Right atrium auricular region (tissue), 2 donors: ENCODE measurements at regions not wholly inside any gene's neighbourhood (a gene's known extent, or its start where the extent isn't known, plus 50 kb on each side); places are given as distances from the start of the nearest gene placed in this dataset.

Experiments
- DNase-seq: peaks from one replicate; pipeline ENCODE4 v3.0.0-alpha.2; 2019; ENCODE audit warnings: low spot score
- H3K27ac ChIP-seq, 2 donors: fragments of 200-600 bp; sonication (generic); 1 replicate in 1 of 2; 2 replicates in 1 of 2; pipeline ENCODE4 v1.5.1; 2016 to 2019
- H3K27me3 ChIP-seq, 2 donors: fragments of 200-600 bp; sonication (generic); one replicate each; pipeline versions ENCODE4 v1.5.1 to v1.6.0; 2017 to 2019
- H3K36me3 ChIP-seq: fragments of 200-600 bp; sonication (generic); one replicate; pipeline ENCODE4 v1.5.1; 2016
- H3K4me1 ChIP-seq, 2 donors: fragments of 200-600 bp; sonication (generic); one replicate each; pipeline versions ENCODE4 v1.5.1 to v1.6.0; 2017 to 2019
- H3K4me3 ChIP-seq, 2 donors: fragments of 200-600 bp; sonication (generic); 1 replicate in 1 of 2; 2 replicates in 1 of 2; pipeline ENCODE4 v1.5.1; 2017 to 2019; ENCODE audit warnings: mild to moderate bottlenecking in 1 of 2, moderate library complexity in 1 of 2
- H3K9me3 ChIP-seq, 2 donors: fragments of 200-600 bp; sonication (generic); one replicate each; pipeline ENCODE4 v1.5.1; 2019
- CTCF ChIP-seq, 2 donors: fragments of 200-600 bp; sonication (generic); IDR thresholded peaks; one replicate each; pipeline ENCODE4 v1.5.1; 2019; ENCODE audit warnings: antibody characterized with exemption in 2 of 2

GRCh38 chr20:9920866-9921265 lies 82.0 kb upstream of the PAK5 start:
- Histone ChIP-seq H3K36me3 (no peaks in the 10 kb centered on the region), H3K9me3 (no peaks in the 10 kb centered on the region), H3K27ac (no peak overlapping the region), H3K4me1 (no peaks in the 10 kb centered on the region), H3K4me3 (no peak overlapping the region), H3K27me3 (no peaks in the 10 kb centered on the region)
- DNase-seq, result no peak
- TF ChIP-seq CTCF (IDR thresholded peaks at IDR 0.05), result no peak

- Histone ChIP-seq H3K4me1 (no peaks in the 10 kb centered on the region), H3K27ac (no peak overlapping the region), H3K36me3 (no peaks in the 10 kb centered on the region), H3K27me3 (no peaks in the 10 kb centered on the region), H3K4me3 (no peak overlapping the region), H3K9me3 (no peaks in the 10 kb centered on the region)
- no peak for TF ChIP-seq CTCF (IDR thresholded peaks at IDR 0.05)
- DNase-seq, result no peak
Measured at GRCh38 chr20:9919271-9920014, 80.6 kb upstream of the PAK5 start.

GRCh38 chr20:9918348-9918747 lies 79.5 kb upstream of the PAK5 start:
- Histone ChIP-seq H3K27ac (no peak overlapping the region), H3K36me3 (no peaks in the 10 kb centered on the region), H3K9me3 (no peaks in the 10 kb centered on the region), H3K27me3 (no peaks in the 10 kb centered on the region), H3K4me1 (no peaks in the 10 kb centered on the region), H3K4me3 (no peak overlapping the region)
- TF ChIP-seq CTCF (IDR thresholded peaks at IDR 0.05), result no peak
- no peak for DNase-seq

GRCh38 chr20:9916761-9917160 lies 77.9 kb upstream of the PAK5 start:
- H3K4me3 ChIP-seq, result no peak overlapping the region
- H3K4me1 ChIP-seq, result no peaks in the 10 kb centered on the region
- H3K9me3 ChIP-seq, result no peaks in the 10 kb centered on the region
- no peaks in the 10 kb centered on the region for H3K27me3 ChIP-seq
- DNase-seq, result no peak
- H3K27ac ChIP-seq, result no peak overlapping the region
- no peak for TF ChIP-seq CTCF (IDR thresholded peaks at IDR 0.05)
- no peaks in the 10 kb centered on the region for H3K36me3 ChIP-seq

- Histone ChIP-seq H3K4me1 (no peaks in the 10 kb centered on the region), H3K9me3 (no peaks in the 10 kb centered on the region), H3K27me3 (no peaks in the 10 kb centered on the region), H3K4me3 (no peak overlapping the region), H3K27ac (no peak overlapping the region), H3K36me3 (no peaks in the 10 kb centered on the region)
- peak; percentile 50 to 90 for TF ChIP-seq CTCF (IDR thresholded peaks at IDR 0.05)
- DNase-seq, result peak; percentile 66
Measured at GRCh38 chr20:9912858-9913434, 74.1 kb upstream of the PAK5 start.

GRCh38 chr20:9912290-9912689 lies 73.4 kb upstream of the PAK5 start:
- Histone ChIP-seq H3K27ac (no peak overlapping the region), H3K4me3 (no peak overlapping the region), H3K9me3 (no peaks in the 10 kb centered on the region), H3K4me1 (no peaks in the 10 kb centered on the region), H3K27me3 (no peaks in the 10 kb centered on the region), H3K36me3 (no peaks in the 10 kb centered on the region)
- no peak for DNase-seq
- TF ChIP-seq CTCF (IDR thresholded peaks at IDR 0.05), result no peak
